Activated naive CD4-positive, alpha-beta T cell treated with anti-CD3 and anti-CD28 coated beads, Interleukin-2, amount 50 U/mL, for 24 hours (primary cell): ENCODE measurements at regions not wholly inside any gene's neighbourhood (a gene's known extent, or its start where the extent isn't known, plus 50 kb on each side); places are given as distances from the start of the nearest gene placed in this dataset.
"Not testable (repeated sequence)": the region's sequence is repeated elsewhere in the genome, so short reads cannot be mapped to it uniquely, and the experiment has no call there.

Source experiments
- H3K27ac Mint-ChIP-seq: one replicate; pipeline ENCODE4 v1.8.0; 2021; ENCODE audit warnings: mild to moderate bottlenecking, mixed read lengths
- H3K27me3 Mint-ChIP-seq: one replicate; pipeline ENCODE4 v1.8.0; 2021; ENCODE audit warnings: mixed read lengths
- H3K36me3 Mint-ChIP-seq: one replicate; pipeline ENCODE4 v1.8.0; 2021; ENCODE audit warnings: mixed read lengths
- H3K4me1 Mint-ChIP-seq: one replicate; pipeline ENCODE4 v1.8.0; 2021; ENCODE audit warnings: mixed read lengths
- H3K4me3 Mint-ChIP-seq: one replicate; pipeline ENCODE4 v1.8.0; 2021; ENCODE audit warnings: mild to moderate bottlenecking, mixed read lengths
- H3K9me3 Mint-ChIP-seq: one replicate; pipeline ENCODE4 v1.8.0; 2021; ENCODE audit warnings: mixed read lengths

- no peaks in the 10 kb centered on the region for H3K27me3 Mint-ChIP-seq
- no peaks in the 10 kb centered on the region for H3K36me3 Mint-ChIP-seq
- H3K4me3 Mint-ChIP-seq = no peak overlapping the region
- no peak overlapping the region for H3K27ac Mint-ChIP-seq
- no peaks in the 10 kb centered on the region for H3K9me3 Mint-ChIP-seq
- H3K4me1 Mint-ChIP-seq = no peaks in the 10 kb centered on the region
These were observed 163.1 kb downstream of the ESM1 start for GRCh38 chr5:54822324-54822687.

- no peaks in the 10 kb centered on the region for H3K9me3 Mint-ChIP-seq
- H3K4me3 Mint-ChIP-seq = no peak overlapping the region
- no peaks in the 10 kb centered on the region for H3K27me3 Mint-ChIP-seq
- H3K27ac Mint-ChIP-seq = no peak overlapping the region
- H3K36me3 Mint-ChIP-seq = no peaks in the 10 kb centered on the region
- H3K4me1 Mint-ChIP-seq = no peaks in the 10 kb centered on the region
These were observed 163.7 kb downstream of the ESM1 start for GRCh38 chr5:54821445-54822323.

- Mint-ChIP-seq H3K4me3 (no peak overlapping the region), H3K27ac (no peak overlapping the region), H3K9me3 (no peaks in the 10 kb centered on the region), H3K4me1 (no peaks in the 10 kb centered on the region), H3K27me3 (no peaks in the 10 kb centered on the region), H3K36me3 (no peaks in the 10 kb centered on the region)
These were observed 164.9 kb downstream of the ESM1 start for GRCh38 chr5:54820346-54821134.

DNA sequence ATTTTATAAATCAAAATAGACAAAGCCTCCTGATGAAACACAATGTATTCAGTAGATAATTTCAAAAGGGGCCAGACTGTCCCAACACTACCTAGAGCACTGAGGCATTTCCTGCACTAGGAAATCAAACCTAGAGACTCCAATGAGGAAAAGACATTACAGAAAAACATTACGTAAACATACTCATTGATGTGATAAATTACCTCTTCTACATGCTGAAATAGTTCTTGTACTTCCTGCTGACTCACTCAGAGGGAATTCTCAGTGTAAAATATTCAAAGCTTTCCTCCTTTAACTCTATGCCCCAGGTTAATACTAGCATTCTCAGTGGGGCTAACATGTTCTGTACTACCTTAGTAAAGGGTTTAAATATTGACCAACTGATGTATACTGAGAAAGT lies 178.0 kb downstream of the ESM1 start:
- H3K9me3 Mint-ChIP-seq = no peaks in the 10 kb centered on the region
- H3K36me3 Mint-ChIP-seq = no peaks in the 10 kb centered on the region
- no peaks in the 10 kb centered on the region for H3K4me1 Mint-ChIP-seq
- H3K27me3 Mint-ChIP-seq = no peaks in the 10 kb centered on the region
- no peak overlapping the region for H3K4me3 Mint-ChIP-seq
- H3K27ac Mint-ChIP-seq = no peak overlapping the region

GRCh38 chr5:54804521-54804920 lies 180.9 kb downstream of the ESM1 start:
- Mint-ChIP-seq H3K4me1 (no peaks in the 10 kb centered on the region), H3K9me3 (no peaks in the 10 kb centered on the region), H3K27me3 (no peaks in the 10 kb centered on the region), H3K4me3 (no peak overlapping the region), H3K27ac (no peak overlapping the region), H3K36me3 (no peaks in the 10 kb centered on the region)

GRCh38 chr5:54804086-54804485 lies 181.3 kb downstream of the ESM1 start:
- Mint-ChIP-seq H3K4me3 (no peak overlapping the region), H3K4me1 (no peaks in the 10 kb centered on the region), H3K27me3 (no peaks in the 10 kb centered on the region), H3K36me3 (no peaks in the 10 kb centered on the region), H3K9me3 (no peaks in the 10 kb centered on the region), H3K27ac (no peak overlapping the region)

DNA sequence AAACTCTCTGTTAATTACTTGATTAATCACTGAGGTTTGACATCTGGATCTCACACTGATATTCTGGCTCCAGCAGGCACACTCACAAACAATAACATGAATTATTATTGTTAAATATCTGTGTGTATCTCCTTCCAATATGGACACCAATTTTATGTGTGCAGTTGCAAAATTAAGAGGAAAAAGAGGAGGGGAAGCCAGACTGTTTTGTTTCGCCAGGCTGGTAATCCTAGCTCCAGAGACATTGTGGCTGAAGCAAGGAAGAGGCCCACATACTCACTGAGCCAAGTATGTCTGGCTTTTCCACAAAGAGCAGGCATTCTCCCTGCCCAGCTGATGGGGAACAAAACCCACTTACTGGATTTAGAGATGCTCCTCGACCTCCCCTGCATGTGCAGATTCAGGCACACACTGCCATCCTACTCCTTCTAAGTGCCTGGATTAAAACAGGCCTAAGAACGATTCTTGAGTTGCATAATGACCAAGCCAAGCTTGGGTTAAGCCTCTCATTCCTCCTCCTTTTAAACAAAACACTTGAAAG lies 181.9 kb downstream of the ESM1 start:
- H3K4me3 Mint-ChIP-seq = no peak overlapping the region
- H3K9me3 Mint-ChIP-seq = no peaks in the 10 kb centered on the region
- no peaks in the 10 kb centered on the region for H3K27me3 Mint-ChIP-seq
- no peaks in the 10 kb centered on the region for H3K36me3 Mint-ChIP-seq
- H3K4me1 Mint-ChIP-seq = no peaks in the 10 kb centered on the region
- no peak overlapping the region for H3K27ac Mint-ChIP-seq

DNA sequence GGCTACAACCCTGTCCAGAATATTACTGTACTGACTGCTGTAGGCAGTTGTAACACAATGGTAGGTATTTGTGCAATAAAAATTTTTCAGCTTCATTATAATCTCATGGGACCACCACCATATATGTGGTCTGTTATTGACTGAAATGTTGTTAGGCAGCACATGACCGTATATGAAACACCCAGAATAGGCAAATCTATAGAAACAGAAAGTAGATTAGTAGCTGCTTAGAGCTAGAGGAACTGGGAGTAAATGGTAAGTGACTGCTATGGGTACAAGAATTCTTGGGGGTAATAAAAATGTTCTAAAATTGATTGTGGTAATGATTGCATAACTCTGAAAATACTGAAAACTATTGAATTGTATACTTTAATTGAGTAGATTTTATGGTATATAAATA lies 185.7 kb downstream of the ESM1 start:
- no peaks in the 10 kb centered on the region for H3K9me3 Mint-ChIP-seq
- no peak overlapping the region for H3K4me3 Mint-ChIP-seq
- no peak overlapping the region for H3K27ac Mint-ChIP-seq
- H3K27me3 Mint-ChIP-seq = peaks cover 2% of the 10 kb centered on the region
- no peaks in the 10 kb centered on the region for H3K36me3 Mint-ChIP-seq
- H3K4me1 Mint-ChIP-seq = peaks cover 5% of the 10 kb centered on the region

DNA sequence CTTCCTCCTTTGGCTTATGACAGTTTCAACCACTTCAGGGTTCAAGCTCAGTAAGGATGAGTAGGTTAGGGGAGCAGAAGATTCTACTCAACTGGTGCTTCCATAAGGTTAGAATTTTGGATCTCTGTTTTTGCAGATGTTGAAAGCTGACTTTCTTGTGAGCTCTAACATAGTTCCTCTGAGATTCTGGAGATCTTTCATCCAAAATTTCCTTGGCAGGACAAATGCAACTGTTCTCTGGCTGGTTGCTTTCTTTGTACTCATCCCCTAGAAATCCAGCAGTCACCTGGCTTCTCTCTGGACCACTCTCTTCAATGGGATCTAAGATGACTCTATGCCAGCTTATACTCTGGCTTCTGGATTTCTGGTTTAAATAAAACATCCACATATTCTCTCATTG lies 189.6 kb downstream of the ESM1 start:
- no peak overlapping the region for H3K27ac Mint-ChIP-seq
- peaks cover 17% of the 10 kb centered on the region for H3K4me1 Mint-ChIP-seq
- peaks cover 2% of the 10 kb centered on the region for H3K36me3 Mint-ChIP-seq
- H3K4me3 Mint-ChIP-seq = no peak overlapping the region
- H3K9me3 Mint-ChIP-seq = peaks cover 5% of the 10 kb centered on the region
- H3K27me3 Mint-ChIP-seq = peaks cover 2% of the 10 kb centered on the region

- Mint-ChIP-seq H3K4me1 (peaks cover 17% of the 10 kb centered on the region), H3K27ac (peak overlapping the region; percentile 47), H3K27me3 (peaks cover 2% of the 10 kb centered on the region), H3K4me3 (no peak overlapping the region), H3K36me3 (peaks cover 2% of the 10 kb centered on the region), H3K9me3 (peaks cover 5% of the 10 kb centered on the region)
These were observed 190.1 kb downstream of the ESM1 start for GRCh38 chr5:54795284-54795683.

GRCh38 chr5:54794135-54794975 lies 191.0 kb downstream of the ESM1 start:
- Mint-ChIP-seq H3K4me3 (no peak overlapping the region), H3K36me3 (peaks cover 2% of the 10 kb centered on the region), H3K27me3 (peaks cover 2% of the 10 kb centered on the region), H3K27ac (no peak overlapping the region), H3K4me1 (peaks cover 17% of the 10 kb centered on the region), H3K9me3 (peaks cover 5% of the 10 kb centered on the region)

GRCh38 chr5:54793468-54794134 lies 191.8 kb downstream of the ESM1 start:
- H3K4me3 Mint-ChIP-seq = no peak overlapping the region
- H3K9me3 Mint-ChIP-seq = peaks cover 5% of the 10 kb centered on the region
- H3K27me3 Mint-ChIP-seq = peaks cover 2% of the 10 kb centered on the region
- H3K27ac Mint-ChIP-seq = no peak overlapping the region
- peaks cover 17% of the 10 kb centered on the region for H3K4me1 Mint-ChIP-seq
- peaks cover 2% of the 10 kb centered on the region for H3K36me3 Mint-ChIP-seq

- H3K9me3 Mint-ChIP-seq = peaks cover 5% of the 10 kb centered on the region
- H3K27ac Mint-ChIP-seq = no peak overlapping the region
- no peak overlapping the region for H3K4me3 Mint-ChIP-seq
- H3K36me3 Mint-ChIP-seq = peaks cover 2% of the 10 kb centered on the region
- peaks cover 2% of the 10 kb centered on the region for H3K27me3 Mint-ChIP-seq
- H3K4me1 Mint-ChIP-seq = peaks cover 17% of the 10 kb centered on the region
These were observed 192.6 kb downstream of the ESM1 start for GRCh38 chr5:54792611-54793404.

DNA sequence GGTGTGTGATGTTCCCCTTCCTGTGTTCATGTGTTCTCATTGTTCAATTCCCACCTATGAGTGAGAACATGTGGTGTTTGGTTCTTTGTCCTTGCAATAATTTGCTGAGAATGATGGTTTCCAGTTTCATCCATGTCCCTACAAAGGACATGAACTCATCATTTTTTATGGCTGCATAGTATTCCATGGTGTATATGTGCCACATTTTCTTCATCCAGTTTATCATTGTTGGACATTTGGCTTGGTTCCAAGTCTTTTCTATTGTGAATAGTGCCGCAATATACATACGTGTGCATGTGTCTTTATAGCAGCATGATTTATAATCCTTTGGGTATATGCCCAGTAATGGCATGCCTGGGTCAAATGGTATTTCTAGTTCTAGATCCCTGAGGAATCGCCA lies 197.5 kb downstream of the ESM1 start:
- not testable (repeated sequence) for H3K27me3 Mint-ChIP-seq, H3K36me3 Mint-ChIP-seq, H3K9me3 Mint-ChIP-seq, H3K4me1 Mint-ChIP-seq, H3K4me3 Mint-ChIP-seq
- H3K27ac Mint-ChIP-seq = peak overlapping the region; percentile 17
